Activated naive CD4-positive, alpha-beta T cell (primary cell): ENCODE measurements at regions not wholly inside any gene's neighbourhood (a gene's known extent, or its start where the extent isn't known, plus 50 kb on each side); places are given as distances from the start of the nearest gene placed in this dataset.
"Not testable (repeated sequence)": the region's sequence is repeated elsewhere in the genome, so short reads cannot be mapped to it uniquely, and the experiment has no call there.

Experiments
- DNase-seq, 4 experiments: peaks; one replicate each; lab custom pipeline; 2025; lab: John Stamatoyannopoulos, UW

DNA sequence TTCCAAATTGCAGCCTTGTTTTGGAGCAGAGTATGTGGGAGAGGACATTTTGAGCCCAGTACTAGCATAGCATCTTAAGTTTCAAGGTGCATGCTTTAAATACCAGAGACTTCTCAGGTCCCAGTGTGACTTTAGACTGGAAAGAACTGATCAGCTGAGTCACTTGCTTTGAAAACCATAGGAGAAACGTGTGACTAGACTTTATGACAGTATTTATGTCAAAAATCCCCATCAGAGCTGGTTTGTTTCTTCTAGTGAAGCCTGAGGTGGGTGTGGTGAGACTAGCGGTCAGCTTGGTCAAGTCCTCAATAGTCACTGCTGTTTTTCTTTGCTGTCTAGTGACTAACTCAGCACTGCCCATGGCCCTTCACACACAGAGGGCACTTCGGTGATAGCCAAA is 724.2 kb downstream of the GATA3 start:
- no peak for DNase-seq

DNA sequence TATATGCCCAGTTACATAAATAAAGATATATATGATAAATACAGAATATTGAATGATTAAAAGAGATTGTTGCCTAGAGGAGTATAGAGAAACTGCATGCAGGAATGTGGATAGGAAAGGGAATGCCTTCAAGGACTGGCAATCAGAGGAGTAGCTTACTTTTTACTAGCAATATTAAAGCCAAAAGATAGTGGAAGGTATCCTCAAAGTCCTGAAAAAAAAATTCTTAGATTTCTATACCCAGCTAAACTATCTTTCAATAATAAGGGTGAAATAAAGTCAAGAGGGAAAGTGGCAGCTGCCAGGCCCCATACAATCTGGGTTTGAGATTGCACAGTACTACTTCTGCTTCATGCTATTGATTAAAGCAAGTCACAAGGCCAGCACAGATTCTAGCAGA is 733.2 kb downstream of the GATA3 start:
- no peak for DNase-seq

GRCh38 chr10:8790390-8790789 is 735.9 kb downstream of the GATA3 start:
- no peak for DNase-seq

DNA sequence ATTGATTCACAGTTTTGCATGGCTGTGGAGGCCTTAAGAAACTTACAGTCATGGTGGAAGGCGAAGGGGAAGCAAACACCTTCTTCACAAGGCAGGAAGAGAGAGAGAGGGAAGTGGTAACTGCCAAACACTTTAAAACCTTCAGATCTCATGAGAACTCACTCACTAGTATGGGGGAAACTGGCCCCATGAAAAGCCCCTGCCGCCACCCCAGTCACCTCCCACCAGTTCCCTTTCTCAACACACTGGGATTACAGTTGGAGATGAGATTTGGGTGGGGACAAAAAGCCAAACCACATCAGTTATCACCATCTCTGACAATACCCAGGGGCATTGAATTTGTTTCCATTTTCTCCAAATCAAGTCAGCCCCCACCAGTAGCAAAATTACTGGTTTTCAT is 740.4 kb downstream of the GATA3 start:
- no peak for DNase-seq

GRCh38 chr10:8800426-8800825 is 745.9 kb downstream of the GATA3 start:
- DNase-seq: no peak

DNA sequence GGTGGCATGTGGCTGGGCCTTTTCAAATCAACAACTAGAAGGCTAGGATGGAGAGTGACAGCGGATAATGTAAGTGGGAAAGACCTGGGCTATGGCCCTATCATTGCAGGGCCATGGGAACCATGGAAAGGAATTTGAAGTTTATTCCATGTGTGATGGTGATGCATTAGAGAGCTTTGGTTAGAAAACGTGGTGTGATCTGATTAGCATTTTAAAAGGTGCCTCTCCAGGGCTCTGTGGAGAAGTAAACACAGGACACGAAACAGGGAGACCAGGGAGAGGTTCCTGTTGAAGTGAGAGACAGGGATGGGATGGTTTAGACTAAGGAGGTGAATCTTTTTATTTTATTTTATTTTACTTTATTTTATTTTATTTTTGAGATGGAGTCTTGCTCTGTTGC is 749.5 kb downstream of the GATA3 start:
- no peak for DNase-seq

- no peak for DNase-seq
Observed at GRCh38 chr10:8810677-8811076, 756.2 kb downstream of the GATA3 start.

DNA sequence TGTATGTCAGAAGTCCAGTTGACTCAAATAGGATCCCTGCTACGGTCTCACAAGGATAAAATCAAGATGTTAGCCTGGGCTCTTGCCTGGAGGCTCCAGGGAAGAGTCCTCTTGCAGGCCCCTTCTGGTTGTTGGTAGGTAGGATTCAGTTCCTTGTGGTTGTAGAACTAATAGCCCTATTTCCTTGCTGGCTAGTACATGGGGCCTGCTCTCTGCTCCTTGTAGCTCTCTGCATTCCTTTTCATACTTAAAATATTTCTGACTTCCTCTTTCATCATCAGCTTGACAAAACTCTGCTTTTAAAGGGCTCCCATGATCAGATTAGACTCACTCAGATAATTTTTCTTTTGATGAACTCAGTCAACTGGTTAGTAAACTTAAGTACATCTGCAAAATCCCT is 756.7 kb downstream of the GATA3 start:
- DNase-seq: no peak

DNA sequence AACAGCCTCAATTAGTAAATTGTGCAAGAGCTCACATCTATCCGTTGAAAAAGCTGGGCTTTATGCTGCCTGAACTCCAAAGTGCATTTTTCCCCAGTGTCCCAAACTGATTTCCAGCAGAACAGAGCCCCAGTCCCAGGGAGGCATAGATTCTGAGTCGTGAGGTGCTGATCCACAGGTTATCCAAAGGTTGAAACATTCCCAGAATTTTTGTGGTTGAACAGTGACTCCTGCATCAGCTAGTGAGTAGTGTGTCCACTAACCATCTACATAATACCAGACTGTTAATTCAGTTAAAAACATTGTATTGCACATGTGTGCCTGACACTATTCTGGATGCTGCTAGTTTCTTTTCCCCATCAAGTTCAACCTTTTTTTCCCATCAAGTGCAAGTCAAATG is 761.5 kb downstream of the GATA3 start:
- no peak for DNase-seq

GRCh38 chr10:8817299-8817698 is 762.8 kb downstream of the GATA3 start:
- no peak for DNase-seq

GRCh38 chr10:8825611-8826010 is 771.1 kb downstream of the GATA3 start:
- no peak for DNase-seq

DNA sequence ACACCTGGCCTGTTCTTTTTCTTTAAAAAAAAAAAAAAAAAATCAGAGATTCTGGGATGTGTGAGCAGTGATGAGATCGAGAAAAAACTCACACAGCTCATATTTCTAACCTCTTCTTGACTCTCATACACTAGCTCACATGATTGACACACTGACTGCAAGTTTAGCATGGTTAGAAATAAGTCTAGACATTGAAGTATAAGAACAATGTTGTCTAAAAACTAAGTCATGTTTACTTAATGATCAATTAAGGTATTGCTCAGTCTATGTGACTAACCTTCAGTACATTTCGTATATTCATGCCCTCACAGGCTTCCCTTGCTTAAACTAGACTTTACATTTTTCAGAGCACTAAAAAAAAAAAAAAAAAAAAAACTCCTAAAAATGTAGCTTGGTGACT is 775.1 kb downstream of the GATA3 start:
- DNase-seq: no peak

DNA sequence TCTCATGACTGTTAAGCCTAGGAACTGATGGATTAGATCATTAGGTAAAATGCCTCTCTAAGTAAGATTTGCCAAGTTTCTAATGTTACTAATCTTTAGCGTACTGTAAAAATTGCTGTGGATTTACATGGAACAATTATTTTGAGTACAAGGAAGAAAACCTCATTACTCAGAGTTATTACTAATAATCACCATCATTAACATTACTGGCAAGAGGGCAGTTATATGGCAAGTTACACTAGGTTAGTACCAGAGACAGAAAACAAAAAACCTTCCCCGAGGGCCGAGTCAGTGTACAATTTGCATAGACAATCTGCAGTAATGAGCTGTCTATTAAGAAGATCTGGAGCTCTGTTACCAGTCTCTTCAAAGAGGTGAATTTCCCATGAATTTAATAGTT is 775.6 kb downstream of the GATA3 start:
- no peak for DNase-seq

GRCh38 chr10:8830876-8831275 is 776.4 kb downstream of the GATA3 start:
- DNase-seq: no peak

DNA sequence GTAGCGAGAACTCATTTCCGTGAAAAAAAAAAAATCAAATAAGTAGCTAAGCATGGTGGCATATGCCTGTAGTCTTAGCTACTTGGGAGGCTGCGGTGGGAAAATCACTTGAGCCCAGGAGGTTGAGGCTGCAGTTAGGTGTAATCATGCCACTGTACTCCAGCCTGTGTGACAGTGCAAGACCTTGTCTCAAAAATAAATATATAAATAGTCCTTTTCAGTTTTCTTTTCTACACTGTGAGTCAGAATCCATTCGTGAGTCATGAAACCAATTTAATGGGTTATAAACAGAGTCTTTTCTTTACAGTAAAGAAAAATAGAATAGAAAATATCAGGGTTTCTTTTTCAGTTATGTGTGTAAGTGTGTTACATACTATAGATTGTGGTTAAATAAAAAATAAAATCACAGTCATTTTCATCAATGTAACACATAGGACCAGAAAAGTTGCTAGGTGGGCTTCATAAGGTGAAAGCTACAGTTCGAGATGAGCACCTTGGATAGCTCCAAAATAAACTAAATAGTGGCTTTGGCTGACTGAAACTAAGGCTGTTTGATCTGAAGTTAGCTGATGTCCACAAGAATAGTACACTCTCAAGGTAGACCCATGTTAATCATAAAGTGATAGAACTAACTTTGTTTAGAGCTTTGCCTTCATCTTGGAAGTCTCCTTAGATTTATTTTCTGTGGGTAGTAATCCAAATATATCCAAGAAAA is 781.1 kb downstream of the GATA3 start:
- no peak for DNase-seq

DNA sequence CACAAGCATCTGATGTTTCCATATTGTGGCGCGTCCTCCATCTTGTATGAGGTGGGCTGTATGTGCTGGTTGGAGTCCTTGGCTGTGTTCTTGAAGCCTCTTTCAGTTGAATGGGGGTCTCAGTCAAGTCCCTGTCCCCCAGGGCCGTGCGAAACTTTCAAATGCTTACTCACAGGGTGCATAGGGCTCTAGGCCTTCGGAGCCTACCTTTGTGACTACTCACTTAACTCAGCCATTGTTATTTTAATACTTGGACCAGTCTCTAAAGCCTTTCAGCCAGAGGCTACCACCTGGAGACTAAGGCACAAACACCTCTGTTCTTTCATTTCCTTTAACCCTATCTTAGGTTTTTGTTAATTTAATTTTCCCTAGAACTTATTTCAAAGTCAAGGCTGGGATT is 785.9 kb downstream of the GATA3 start:
- DNase-seq: no peak

- no peak for DNase-seq
Observed at GRCh38 chr10:8844141-8844540, 789.7 kb downstream of the GATA3 start.

- no peak for DNase-seq
Observed at GRCh38 chr10:8852546-8852945, 798.1 kb downstream of the GATA3 start.

- DNase-seq: no peak
Observed at GRCh38 chr10:8853048-8853447, 798.6 kb downstream of the GATA3 start.

- DNase-seq: not testable (repeated sequence)
Observed at GRCh38 chr10:8868924-8869323, 814.4 kb downstream of the GATA3 start.

DNA sequence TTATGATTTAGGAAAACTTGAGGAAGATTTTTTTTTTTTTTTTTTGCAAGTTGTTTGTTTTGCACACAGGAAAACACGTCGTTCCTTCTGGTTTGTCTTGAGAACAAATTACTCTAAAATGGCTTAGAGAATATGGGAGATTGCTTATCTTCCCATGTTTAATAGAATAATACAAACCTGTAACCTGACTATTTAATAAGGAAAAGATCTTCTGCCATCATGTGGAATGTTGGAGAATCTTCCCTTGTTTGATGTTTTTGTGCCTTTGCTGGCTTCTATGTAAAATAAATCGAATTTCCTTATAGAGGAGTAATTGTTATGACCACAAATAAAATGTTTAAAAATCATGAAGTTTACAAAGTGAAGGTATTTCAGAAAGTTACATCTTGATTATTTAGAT is 818.8 kb downstream of the GATA3 start:
- no peak for DNase-seq

DNA sequence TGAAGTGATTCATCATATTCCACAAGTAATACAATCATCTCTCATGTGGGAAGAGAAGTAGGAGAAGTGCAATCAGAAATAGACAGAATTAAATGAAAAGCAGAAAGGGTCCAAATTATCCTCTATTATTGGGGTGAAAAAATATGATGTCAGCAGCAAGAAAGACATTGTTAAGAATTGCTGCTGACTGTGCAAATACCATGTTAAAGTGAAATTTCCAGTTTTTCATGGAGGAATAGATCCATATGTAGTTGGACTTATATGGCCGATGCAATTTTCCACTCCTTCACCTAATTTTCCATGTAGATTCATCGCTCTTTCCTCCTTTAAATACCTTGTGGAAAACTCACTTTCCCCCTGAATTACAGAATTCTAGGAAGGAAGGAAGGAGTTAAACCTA is 819.8 kb downstream of the GATA3 start:
- DNase-seq: no peak

GRCh38 chr10:8874972-8875371 is 820.5 kb downstream of the GATA3 start:
- no peak for DNase-seq

DNA sequence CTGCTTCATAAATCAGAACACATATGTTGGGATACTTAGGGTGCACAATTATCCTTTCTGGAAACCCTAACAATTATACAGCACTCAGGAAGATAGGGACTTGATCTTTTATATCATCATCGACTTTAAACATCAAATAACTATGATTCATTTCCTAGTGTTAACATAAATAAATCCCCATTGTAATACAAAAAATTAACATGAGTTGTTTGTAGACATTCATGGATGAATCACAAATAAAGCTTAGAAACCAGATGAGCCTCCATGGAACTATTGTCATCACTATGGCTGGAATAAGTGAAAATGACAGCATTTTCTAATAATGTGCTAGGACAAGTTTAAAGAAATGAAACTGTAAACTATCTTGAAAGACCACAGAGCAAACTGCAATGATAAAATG is 821.7 kb downstream of the GATA3 start:
- no peak for DNase-seq

DNA sequence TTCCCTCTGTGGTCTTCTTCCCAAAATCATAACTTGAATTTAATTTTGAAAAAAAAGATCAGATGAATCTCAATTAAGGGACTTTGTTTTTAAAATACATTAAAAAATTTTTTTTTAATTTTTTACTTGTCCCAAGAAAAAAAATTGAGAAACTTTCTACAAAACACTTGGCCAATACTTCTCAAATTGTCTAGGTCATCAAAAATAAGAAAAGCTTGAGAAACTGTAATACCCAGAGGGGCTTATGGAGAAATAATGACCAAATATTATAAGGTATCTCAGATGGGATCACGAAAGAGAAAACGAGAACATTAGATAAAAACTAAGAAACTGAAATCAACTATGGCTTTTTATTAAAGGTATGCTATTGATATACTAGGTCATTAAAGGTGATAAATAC is 835.0 kb downstream of the GATA3 start:
- DNase-seq: no peak
